ENCODE measurements at regions not wholly inside any gene's neighbourhood (a gene's known extent, or its start where the extent isn't known, plus 50 kb on each side); places are given as distances from the start of the nearest gene placed in this dataset.

DNA sequence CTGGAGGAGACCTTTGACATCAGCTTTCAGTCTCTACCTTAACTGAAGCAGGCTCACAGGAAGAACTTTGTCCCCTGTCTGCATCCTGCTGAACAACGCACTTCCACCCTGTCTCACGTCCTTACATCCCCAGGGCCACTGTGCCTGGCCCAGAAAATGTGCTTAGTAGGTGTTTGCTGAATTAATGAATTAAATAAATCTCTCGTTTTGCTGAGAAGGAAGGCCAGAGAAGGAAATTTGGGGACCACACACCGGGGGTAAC is 54.3 kb upstream of the CREB3L1 start:
- H3K27ac ChIP-seq: no peak overlapping the region
- no peak for TF ChIP-seq ZFX (IDR thresholded peaks at IDR 0.05)
- TF ChIP-seq CTCF (conservative IDR thresholded peaks at IDR 0.05): no peak

- H3K27ac ChIP-seq: no peak overlapping the region
- TF ChIP-seq ZFX (IDR thresholded peaks at IDR 0.05) (no peak), CTCF (conservative IDR thresholded peaks at IDR 0.05) (no peak)
Measured at GRCh38 chr11:46222490-46223251, 54.8 kb upstream of the CREB3L1 start.

DNA sequence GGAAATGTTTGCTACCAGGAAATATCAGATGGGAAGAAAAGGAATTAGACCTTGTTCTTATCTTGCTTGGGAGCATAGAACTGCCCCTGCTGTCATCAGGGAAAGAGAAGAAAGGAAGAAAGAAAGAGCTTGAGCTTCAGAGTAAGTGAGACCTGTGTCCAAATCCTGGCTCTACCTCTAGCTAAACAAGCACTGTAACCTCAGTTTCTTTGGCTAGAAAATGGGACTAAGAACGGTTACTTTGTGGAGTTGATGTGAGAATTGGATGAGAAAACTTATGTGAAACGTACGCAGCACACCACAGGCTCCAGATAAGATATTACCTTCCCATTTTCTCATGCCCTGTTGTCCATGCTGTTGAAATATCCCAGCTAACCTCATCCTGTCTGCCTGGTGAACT is 57.1 kb upstream of the CREB3L1 start:
- TF ChIP-seq ZFX (IDR thresholded peaks at IDR 0.05) (no peak), CTCF (conservative IDR thresholded peaks at IDR 0.05) (no peak)
- H3K27ac ChIP-seq: no peak overlapping the region

GRCh38 chr11:46216765-46217089 is 60.7 kb upstream of the CREB3L1 start:
- no peak for TF ChIP-seq CTCF (conservative IDR thresholded peaks at IDR 0.05)
- TF ChIP-seq ZFX (IDR thresholded peaks at IDR 0.05): no peak
- no peak overlapping the region for H3K27ac ChIP-seq

DNA sequence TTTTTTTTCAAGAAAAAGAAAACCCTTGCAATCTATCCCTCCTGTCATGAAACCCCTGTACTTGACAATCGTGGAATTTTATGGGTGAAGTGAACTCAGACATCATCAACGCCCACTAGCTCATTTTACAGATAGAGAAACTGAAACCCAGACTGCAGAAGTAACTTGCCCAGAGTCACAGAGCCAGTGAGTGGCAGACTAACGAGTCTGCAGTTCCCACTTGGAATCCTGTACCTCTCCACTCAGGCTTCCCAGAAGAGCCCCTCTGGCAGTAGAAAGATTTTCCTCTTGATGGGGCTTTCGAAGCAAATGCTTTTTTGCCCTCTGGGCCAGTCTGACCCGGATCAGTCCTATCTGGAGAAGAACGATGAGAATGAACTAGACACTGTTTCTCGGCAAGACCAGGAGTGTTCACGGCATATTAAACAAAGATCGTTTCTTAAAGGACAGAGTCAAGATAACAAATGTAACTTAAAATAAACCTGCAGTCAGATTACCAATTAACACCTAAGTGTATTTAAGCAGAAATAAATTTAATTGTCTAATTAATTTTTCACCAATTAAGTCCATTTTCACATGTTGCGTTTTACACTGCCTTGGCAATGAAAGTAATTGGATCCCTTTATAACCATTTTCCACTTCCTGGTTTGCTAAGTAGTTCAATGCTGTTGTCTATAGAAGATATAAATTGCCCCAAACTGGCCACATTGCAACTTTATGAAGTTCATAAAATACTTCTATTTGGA is 61.3 kb upstream of the CREB3L1 start:
- TF ChIP-seq CTCF (conservative IDR thresholded peaks at IDR 0.05): no peak
- TF ChIP-seq ZFX (IDR thresholded peaks at IDR 0.05): no peak
- H3K27ac ChIP-seq: no peak overlapping the region

GRCh38 chr11:46215208-46215931 is 62.1 kb upstream of the CREB3L1 start:
- no peak overlapping the region for H3K27ac ChIP-seq
- no peak for TF ChIP-seq CTCF (conservative IDR thresholded peaks at IDR 0.05)
- TF ChIP-seq ZFX (IDR thresholded peaks at IDR 0.05): no peak

GRCh38 chr11:46212720-46213119 is 64.7 kb upstream of the CREB3L1 start:
- no peak for TF ChIP-seq CTCF (conservative IDR thresholded peaks at IDR 0.05)
- TF ChIP-seq ZFX (IDR thresholded peaks at IDR 0.05): no peak
- H3K27ac ChIP-seq: no peak overlapping the region
